Ramos (cell line): ENCODE measurements at regions not wholly inside any gene's neighbourhood (a gene's known extent, or its start where the extent isn't known, plus 50 kb on each side); places are given as distances from the start of the nearest gene placed in this dataset.

ENCODE experiments used
- in situ Hi-C: fragments of 300-500 bp; cut with MboI; formaldehyde crosslinking; loops from one replicate; pipeline ENCODE4 v1.14.3; 2022; ENCODE audit warnings: low sequenced_read_pairs; ENCODE audit not compliant: unreplicated experiment

DNA sequence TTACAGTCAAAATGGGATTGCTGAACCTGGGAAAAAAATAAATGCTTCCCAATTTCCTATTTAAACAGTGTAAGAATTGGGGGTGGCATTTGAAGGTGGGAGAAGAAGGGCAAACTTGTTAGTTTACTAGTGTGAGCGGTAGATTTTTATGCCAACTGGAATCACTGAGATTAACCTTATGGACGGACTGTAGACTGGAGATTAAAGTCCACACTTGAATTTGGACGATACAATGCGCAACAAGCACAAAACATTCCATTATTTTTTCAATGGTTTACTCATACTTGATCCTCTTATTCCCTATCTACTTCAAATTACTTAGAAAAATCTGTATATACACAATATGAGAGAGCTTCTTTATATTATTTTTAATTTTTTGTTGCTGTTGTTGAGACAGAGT lies 269.6 kb upstream of the KLF14 start:
- in situ Hi-C loops = no loop called here

DNA sequence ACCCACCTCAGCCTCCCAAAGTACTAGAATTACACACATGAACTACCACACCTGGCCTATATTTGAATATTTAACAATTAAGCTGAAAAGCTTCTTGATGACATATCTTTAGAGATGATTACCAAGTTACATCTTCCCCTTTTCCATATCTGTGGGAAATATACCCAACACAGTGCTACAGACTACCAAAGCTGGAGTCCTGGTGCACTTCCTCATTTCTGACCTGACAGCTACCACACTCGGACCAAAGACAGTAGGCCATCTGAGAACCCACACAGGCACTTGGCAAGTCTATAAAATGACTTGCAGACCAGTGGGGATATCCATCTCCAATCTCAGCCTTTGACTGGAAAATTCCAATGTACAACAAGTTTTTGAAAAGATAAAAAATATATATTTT lies 270.4 kb upstream of the KLF14 start:
- in situ Hi-C loops = no loop called here

DNA sequence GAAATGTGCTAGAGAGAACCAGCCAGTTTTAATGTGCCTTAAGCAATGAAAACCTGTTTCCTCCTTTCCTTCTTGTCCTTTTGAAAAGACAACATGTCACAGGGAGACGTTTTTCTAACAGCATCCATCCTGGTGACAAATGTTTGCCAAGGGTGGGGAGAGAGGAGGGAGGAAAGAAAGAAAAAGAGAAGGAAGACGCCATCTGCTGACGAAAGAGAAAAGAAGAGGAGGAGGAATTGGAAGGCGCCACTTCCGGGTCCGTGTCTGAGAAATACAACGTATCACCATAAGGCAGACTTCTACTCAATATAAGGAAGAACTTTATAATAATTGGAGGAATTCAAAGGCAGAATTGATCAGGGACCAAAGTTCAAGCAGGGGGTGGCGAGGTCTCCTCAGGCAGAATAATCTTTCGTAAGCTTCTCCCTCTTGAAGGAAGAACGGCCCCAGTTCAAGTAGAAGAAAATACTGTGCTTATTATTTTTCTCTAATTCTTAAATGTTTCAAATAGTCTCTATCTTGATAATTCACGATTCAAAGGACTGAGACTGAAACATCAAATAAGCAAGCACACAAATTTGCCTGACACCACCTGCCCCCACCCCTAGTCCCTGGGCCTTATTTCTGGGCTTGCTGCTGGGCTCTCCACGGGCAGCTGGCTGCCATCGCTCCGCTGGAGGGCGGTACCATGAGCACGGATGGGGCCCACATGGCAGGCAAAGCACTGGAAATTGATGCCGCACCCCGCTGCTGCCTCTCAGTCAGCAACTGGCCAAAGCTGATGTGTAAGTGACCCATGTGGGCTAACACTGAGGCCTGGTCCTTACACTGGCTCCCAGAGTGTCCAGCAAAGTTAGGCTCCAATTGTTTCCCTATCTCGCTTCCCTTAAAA lies 273.7 kb upstream of the KLF14 start:
- in situ Hi-C loops = no loop called here

DNA sequence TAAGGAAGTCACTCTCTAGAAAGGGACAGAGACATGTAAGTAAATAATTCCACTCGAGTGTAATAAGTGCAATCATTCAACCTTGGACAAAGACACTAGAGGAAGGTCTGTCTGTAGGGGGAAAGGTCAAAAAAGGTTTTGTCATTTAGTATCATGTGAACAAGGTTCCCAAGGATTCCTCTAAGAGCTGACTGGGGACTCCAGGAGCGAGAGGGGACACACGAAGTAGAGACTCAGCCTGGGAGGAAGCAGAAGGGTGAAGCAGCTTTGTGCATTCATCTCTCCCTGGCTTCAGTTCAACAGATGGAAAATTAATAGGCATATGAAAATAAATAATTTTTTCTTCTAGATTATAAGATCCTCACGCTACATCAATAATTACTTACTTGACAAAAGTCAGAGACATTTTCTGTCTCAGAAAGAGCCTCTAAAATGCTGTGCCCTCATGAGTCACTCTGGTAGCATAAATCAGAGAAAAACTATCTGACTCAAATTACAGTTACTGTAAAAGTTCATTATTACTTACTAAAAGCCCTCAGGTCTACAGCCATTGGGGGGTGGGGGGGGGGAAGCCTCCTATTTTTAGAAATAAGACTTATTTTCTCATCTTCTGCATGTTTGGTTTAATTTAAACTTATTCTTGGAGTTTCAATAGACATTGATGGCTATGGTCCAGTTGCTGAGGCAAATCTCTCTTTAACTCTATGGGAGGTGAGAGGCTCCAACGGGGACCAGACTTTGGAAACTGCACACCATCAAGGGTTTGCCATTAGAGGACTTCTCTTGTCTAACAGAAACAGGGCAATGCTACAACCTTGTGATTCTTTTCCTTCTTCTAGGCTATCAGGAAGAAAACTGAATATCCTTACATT lies 275.1 kb upstream of the KLF14 start:
- in situ Hi-C loops = no loop called here

DNA sequence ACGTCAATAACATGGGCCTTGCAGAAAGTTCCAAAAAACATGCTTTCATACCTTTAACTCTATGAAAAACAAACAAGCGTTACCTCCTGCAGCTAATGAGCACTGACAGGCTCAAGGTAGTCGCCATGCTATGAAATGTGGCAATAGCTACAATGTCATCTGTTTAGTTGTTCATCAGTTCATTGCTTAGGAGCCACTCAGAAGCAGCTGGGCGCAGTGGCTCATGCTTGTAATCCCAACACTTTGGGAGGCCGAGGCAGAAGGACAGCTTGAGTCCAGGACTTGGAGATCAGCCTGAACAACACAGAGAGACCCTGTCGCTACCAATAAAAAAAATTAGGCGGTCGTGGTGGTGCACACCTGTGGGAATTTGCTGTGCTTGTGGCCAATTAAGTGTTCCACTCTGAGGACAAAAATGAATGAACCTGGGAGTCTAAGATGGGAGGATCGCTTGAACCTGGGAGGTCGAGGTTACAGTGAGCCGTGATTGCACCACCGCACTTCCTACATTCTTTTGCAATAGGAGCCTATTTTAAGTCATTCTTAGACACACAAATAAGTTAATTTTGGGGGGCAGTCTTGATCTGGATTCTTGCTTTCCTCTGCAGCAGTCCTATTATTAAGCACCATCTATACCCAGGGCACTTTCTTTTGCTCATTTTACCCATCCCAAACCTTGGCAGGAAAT lies 276.2 kb upstream of the KLF14 start:
- in situ Hi-C loops = no loop called here

DNA sequence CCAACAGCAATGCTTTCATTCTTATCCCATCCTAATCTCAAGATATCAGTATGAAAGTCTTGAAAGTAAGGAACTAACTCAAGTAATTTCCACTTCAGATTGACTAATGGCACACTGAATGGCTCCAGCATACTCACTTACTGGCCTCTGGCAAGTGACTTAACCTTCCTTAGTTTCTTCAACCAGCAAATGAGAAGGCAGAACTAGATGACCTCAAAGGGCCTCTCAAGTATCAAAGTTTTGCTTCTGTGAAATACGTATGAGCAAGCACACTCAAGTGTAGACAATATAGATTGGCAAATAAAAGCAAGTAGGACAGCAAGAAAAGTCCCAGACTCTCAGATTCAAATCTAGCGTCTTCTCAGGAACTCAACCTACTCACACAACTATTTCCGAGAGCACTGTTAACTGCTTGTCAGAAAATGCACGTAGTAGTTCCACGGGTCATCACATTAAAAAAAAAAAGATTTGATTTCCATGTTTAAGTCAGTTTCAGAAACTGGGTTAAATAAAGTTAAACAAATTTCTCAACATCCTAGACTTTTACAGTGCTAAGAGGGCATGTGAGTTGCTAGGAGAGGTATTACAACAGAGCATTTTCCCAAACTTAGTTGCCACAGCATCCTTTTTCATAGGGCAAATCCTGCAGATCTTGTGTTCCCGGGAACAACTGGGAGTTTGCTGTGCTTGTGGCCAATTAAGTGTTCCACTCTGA lies 276.9 kb upstream of the KLF14 start:
- in situ Hi-C loops = no loop called here

DNA sequence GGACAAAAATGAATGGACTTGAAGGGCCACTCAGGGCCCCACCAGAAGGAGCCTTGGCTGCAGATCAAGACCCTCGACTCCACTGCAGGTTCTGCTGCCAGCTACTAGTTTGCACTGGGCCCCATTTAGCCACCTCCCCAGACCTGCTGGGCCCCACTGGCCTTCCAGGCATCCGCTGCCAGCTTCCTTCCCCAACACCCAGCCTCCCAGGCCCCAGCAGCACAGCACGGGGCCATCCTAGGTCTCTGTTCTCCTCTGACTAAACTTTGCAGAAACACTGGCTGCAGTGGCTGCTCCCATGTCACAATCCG lies 277.4 kb upstream of the KLF14 start:
- in situ Hi-C loops = no loop called here

DNA sequence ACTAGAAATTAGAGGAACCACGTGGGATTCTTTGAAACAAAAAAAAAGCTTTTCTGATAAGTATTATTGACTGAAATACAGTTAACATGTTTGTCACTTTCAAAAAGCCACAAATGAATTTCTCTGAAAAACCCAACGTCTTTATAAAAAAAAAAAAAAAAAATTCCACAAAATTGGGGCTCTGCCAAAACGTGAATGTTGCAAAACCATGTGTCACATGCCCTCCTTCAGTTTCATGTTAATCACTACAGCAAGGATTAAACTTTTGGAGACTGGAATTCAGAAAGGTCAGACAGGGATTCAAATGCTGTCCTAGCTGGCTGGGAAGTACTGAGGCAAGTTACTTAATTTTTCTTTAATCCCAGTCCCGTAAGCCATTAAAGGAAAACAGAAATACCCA lies 278.0 kb upstream of the KLF14 start:
- in situ Hi-C loops = no loop called here

DNA sequence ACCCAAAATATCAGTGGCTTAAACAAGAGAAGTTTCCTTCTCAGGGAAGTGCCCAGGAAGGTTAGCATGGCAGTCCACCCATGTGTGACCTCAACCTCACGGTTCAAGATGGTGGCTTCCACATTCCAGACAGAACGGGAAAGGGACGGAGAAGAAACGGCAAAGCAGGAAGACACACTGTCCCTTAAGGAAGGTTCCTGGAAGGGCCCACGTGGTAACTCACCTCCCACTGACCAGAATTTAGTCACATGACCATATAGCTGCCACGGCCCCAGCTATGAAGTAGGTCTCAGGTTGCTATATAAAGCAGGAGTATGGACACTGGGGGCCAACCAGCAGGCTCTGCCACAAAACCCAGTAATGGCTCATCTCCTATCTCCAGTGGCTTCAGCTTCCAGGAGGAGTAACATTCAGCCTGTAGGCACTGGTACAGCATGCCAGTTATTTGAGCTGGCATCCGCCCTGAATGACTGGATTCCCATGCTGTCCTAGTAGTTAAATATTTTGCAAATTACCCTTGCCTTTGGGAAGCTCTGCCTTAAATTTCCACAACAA lies 278.5 kb upstream of the KLF14 start:
- in situ Hi-C loops = no loop called here

DNA sequence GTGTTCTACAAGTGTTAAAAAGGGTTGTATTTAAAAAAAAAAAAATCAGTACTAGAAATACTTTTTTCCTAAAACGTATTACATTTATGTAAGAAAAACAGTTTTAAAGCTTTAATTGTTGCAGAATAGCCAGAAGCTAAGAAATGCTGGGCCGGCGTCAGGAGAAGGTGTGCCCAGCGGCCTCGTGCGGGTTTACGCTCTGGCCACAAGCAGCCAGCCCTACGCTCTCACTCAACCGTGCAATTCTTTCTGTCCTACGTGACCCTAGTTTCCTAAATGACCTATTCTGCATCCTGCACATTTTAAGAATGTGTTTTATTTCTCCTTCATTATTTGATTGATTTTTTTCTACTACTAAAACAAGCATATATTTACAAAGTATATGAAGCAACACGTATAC lies 279.7 kb upstream of the KLF14 start:
- in situ Hi-C loops = no loop called here

DNA sequence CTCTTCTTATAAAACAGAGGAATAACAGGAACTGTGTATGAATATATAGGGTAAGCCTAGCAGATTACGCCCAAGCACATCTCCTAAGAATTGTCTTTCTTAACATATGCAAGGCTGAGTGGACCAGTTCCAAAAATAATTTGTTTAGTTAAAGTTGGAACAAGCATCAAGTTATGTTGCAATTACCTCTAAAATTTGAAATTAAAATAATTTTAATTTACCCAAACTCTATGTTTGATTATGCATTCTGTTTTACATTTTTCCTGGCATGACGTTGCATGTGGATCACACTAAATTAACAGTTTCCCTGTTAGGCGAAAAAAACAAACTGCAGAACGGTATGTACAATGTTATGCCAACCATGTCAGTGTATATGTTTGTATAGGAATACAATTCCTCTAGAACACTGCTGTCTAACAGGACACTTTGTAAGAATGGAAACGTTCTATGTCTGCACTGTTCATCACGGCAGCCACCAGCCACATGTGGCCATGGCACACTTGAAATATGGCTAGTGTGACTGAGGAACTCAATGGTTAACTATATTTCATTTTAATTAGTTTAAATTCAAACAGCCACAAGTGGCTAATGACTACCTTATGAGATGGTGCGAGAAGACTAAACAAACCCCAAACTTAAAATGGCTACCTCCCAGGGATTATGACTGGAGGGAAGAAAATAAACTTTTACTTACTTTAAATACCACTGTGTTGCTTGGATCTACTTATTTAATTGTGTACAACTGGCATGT lies 281.1 kb upstream of the KLF14 start:
- in situ Hi-C loops = no loop called here

DNA sequence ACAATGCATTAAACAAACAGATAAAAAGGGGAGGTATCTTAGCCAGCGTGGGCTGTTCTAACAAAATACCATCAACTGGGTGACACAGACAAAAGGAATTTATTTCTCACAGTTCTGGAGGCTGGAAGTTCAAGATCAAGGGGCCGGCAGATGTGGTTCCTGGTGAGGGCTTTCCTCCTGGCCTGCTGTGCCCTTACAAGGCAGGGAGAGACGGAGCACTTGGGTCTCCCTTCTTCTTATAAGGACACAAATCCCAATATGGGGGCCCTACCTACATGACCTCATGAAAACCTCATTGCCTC lies 281.6 kb upstream of the KLF14 start:
- in situ Hi-C loops = no loop called here

DNA sequence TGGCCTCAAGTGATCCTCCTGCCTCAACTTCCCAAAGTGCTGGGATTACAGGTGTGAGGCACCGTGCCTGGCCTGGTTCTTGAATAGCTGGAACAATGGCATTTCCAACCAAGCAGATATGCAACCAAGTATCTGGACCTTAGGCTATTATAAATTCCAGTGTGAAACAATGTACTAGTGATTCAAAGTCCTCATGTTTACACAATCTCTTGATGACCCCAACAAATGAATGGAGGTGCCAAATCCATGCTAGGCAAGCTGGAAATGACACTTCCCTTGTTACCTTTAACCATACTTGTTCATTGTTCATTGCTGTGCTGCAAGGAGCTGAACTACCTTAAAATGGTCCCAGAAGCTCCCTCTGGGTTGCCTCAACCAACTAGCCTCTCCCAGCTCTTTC lies 282.2 kb upstream of the KLF14 start:
- in situ Hi-C loops = no loop called here

DNA sequence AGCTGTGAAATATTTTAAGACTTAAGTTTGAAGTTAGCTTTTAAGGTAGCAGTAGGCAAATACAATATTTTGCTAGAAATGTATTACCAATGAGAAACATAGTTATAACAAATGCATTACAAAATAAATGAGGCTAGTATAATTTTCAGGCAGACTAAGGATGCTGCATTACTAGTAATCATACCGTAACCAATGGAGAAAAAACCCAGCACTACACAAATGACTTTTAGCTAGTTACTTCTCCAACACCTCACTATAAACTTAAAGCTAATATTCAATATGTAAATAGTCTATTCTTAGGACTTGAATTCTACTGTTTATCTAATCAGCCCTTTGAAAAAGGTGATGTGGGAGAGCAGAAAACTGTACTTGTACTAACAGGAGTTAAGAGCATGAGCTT lies 285.3 kb upstream of the KLF14 start:
- in situ Hi-C loops = no loop called here

DNA sequence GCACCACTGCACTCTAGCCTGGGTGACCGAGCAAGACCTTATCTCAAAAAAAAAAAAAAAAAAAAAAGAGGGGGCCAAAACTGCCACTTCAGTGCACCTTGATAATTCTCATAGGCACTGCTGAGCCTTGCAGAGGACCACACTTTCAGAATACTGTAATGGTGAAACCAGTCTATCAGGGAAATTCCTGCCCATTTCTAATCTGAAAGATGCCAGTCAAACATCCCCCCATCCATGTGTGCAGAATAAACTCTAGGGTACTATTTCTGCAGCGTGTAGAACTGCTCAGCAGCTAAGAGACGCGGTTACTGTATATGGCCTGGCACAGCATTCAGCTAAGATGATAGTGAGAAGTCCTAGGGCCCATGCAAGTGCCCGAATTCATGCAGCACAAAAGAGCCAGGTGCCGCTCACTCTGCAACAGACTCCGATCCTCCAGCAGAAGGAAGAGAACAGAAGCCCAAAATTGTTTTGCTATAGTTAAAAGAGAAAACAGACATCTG lies 286.8 kb upstream of the KLF14 start:
- in situ Hi-C loops = no loop called here

DNA sequence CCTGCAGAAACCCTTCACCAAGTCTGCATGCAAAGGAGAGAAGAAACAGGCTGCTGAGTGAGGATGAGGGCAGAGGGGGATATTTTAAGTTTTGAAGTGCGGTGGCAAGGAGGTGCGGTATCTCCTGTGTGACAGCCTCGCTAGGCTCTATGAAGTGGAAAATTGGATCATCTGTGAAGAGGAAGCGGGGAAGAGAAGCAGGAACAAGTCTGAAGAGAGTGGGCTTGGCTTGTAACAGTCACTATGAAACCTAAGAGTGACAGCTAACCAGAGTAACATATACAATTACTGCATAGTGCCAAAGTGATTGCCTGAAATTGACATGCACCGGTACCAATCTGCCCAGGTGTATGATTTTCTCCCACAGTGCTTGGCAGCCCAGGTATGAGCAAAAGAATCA lies 287.5 kb upstream of the KLF14 start:
- in situ Hi-C loops = no loop called here

DNA sequence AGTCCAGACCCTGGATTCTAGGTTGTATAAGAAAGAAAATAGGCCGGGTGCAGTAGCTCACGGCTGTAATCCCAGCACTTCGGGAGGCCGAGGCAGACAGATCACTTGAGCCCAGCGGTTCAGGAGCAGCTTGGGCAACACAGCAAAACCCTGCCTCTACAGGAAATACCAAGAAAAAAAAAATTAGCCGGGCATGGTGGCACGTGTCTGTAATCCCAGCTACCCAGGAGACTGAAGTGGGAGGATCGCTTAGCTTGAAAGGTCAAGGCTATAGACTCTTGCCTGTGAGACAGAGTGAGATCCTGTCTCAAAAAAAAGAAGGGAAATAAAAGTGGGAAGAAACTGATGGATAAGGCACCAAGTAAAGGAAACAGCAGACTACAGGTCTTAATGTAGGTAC lies 287.9 kb upstream of the KLF14 start:
- in situ Hi-C loops = no loop called here

DNA sequence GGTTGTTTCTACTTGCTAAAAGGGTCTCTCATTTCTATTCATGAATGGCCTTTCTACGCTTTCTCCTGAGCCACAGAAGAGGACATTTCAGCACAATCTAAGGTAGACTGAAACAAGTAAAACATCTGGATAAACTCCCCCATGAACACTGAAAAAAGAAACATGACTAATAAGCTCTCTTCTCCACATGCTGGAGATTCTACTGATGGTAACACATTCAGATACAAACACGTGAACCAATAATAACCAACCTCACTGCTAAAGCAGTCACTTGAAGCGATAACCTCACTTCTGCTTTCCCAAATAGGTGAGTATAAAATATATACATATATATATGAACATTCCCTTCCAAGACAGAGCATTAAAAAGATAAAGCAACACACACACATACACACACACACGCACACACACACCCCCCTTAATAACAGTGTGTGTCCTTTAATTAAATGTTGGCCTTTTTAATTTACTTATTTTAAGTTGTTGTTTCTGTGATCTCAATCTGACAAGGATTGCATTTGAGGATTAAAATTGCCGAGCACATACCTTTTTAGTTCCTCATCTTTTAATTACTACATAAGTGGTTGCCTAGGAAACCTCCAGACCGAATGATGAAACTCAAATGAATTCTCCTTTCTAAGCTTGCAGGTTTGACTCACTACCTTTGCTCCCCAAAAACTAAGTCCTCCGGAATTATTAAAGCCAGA lies 292.4 kb upstream of the KLF14 start:
- in situ Hi-C loops = no loop called here

DNA sequence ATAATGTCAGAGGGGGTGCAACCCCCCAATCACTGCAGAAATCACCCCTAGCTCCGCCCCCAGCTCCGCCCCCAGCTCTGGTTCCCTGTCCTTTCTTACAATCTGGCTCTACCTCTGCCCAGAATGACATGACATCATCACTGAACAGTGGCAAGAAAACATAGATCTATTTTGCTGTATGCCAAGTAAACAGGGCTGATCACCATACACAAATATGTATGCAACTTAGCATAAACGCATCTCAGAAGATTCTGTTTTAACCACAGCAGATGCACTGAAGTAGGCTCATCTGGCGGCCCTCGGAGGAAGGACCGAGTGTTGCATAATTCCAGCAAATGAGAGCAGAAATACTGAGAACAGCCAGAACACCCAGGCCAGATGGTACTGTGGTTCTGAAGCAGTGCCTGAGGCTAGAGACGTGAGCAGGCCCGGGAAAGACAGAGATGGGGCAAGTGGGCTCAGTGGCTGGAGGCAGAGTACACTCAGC lies 293.3 kb upstream of the KLF14 start:
- in situ Hi-C loops = no loop called here
